ENCODE measurements at regions not wholly inside any gene's neighbourhood (a gene's known extent, or its start where the extent isn't known, plus 50 kb on each side); places are given as distances from the start of the nearest gene placed in this dataset.
A peak's percentile ranks its signal among the peaks of the same experiment; 100 is the strongest.

GRCh38 chr14:51488569-51489220 lies 163.0 kb upstream of the FRMD6 start:
- intact Hi-C loops (cut with DNase I; ENCODE audit: low total_unique reads), result no loop called here
- 60 to 61% methylated on average over 6 of the region's 6 CpGs for whole genome bisulfite sequencing, 2 donors
- TF ChIP-seq CTCF (IDR thresholded peaks at IDR 0.05) (no peak), POLR2A (IDR thresholded peaks at IDR 0.05) (no peak)
- DNase-seq (ENCODE audit: low spot score in 2 of 2), result peak in 1 of 2 donors; percentile 47
- no peak overlapping the region for H3K4me3 ChIP-seq (ENCODE audit: low read depth, poor library complexity, severe bottlenecking)

GRCh38 chr14:51490205-51490604 lies 161.5 kb upstream of the FRMD6 start:
- 34 to 37% methylated on average over 3 of the region's 3 CpGs for WGBS, 2 donors

GRCh38 chr14:51491036-51491545 lies 160.6 kb upstream of the FRMD6 start:
- H3K4me3 ChIP-seq (ENCODE audit: low read depth, poor library complexity, severe bottlenecking), result no peak overlapping the region
- intact Hi-C loops (cut with DNase I; ENCODE audit: low total_unique reads), result no loop called here
- DNase-seq (ENCODE audit: low spot score in 2 of 2), result no peak
- TF ChIP-seq CTCF (IDR thresholded peaks at IDR 0.05), result no peak
- no peak for TF ChIP-seq POLR2A (IDR thresholded peaks at IDR 0.05)
- WGBS, 2 donors, result 65 to 68% methylated on average over 3 of the region's 3 CpGs

More at GRCh38 chr14:51490205-51490604, 161.5 kb upstream of the FRMD6 start:
- H3K4me3 ChIP-seq (ENCODE audit: low read depth, poor library complexity, severe bottlenecking), result no peak overlapping the region
- DNase-seq (ENCODE audit: low spot score in 2 of 2), result no peak
- intact Hi-C loops (cut with DNase I; ENCODE audit: low total_unique reads), result no loop called here
- TF ChIP-seq CTCF (IDR thresholded peaks at IDR 0.05), result no peak
- TF ChIP-seq POLR2A (IDR thresholded peaks at IDR 0.05), result no peak

GRCh38 chr14:51491776-51492175 lies 159.9 kb upstream of the FRMD6 start:
- TF ChIP-seq CTCF (IDR thresholded peaks at IDR 0.05) (no peak), POLR2A (IDR thresholded peaks at IDR 0.05) (no peak)
- intact Hi-C loops (cut with DNase I; ENCODE audit: low total_unique reads), result no loop called here
- WGBS, 2 donors, result 64 to 74% methylated on average over 3 of the region's 3 CpGs
- H3K4me3 ChIP-seq (ENCODE audit: low read depth, poor library complexity, severe bottlenecking), result no peak overlapping the region
- no peak for DNase-seq (ENCODE audit: low spot score in 2 of 2)

GRCh38 chr14:51495319-51495718 lies 156.4 kb upstream of the FRMD6 start:
- WGBS, 2 donors, result 69 to 70% methylated on average over 2 of the region's 2 CpGs
- no peak for TF ChIP-seq POLR2A (IDR thresholded peaks at IDR 0.05)
- no peak for TF ChIP-seq CTCF (IDR thresholded peaks at IDR 0.05)
- intact Hi-C loops (cut with DNase I; ENCODE audit: low total_unique reads), result no loop called here
- DNase-seq (ENCODE audit: low spot score in 2 of 2), result no peak
- H3K4me3 ChIP-seq (ENCODE audit: low read depth, poor library complexity, severe bottlenecking), result no peak overlapping the region
